ENCODE measurements at regions not wholly inside any gene's neighbourhood (a gene's known extent, or its start where the extent isn't known, plus 50 kb on each side); places are given as distances from the start of the nearest gene placed in this dataset.

DNA sequence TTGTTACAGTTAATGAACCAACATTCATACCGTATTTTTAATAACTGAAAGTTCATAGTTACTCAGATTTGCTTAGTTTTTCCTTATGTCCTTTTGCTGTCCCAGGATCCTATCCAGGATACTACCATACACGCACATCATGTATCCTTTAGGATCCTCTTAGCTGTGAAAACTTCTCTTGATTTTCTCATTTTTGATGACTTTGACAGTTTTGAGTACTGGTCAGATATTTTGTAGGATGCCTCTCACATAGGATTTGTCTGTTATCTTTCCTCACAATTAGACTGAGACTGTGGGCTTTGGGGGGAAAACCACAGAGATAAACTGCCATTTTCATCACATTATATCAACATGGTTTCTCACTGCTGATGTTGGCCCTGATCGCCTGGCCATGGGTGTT lies 491.3 kb upstream of the TRPC7 start:
- no peaks in the 10 kb centered on the region for H3K36me3 ChIP-seq (ENCODE audit: insufficient read depth, low read length)
- no peaks in the 10 kb centered on the region for H3K79me2 ChIP-seq (ENCODE audit: insufficient read depth, low read length)
- no peak overlapping the region for H3K27ac ChIP-seq (ENCODE audit: low read length)
- TF ChIP-seq EZH2 (IDR thresholded peaks at IDR 0.05; ENCODE audit: borderline replicate concordance, low read depth, low read length, severe bottlenecking) = no peak
- no peak for TF ChIP-seq CTCF (IDR thresholded peaks at IDR 0.05; ENCODE audit: borderline replicate concordance, extremely low read depth, low read length, poor library complexity, severe bottlenecking)
- H3K9me3 ChIP-seq (ENCODE audit: insufficient read depth, low read length, severe bottlenecking) = no peaks in the 10 kb centered on the region
- no peak overlapping the region for H2AFZ ChIP-seq (ENCODE audit: low read depth, low read length)
- no peak overlapping the region for H3K9ac ChIP-seq (ENCODE audit: low read depth, low read length)
- H4K20me1 ChIP-seq (ENCODE audit: insufficient read depth, low read length) = no peaks in the 10 kb centered on the region
- DNase-seq = no peak
- no peak overlapping the region for H3K4me3 ChIP-seq (ENCODE audit: low read depth in 1 of 2, low read length in 2 of 2)
- H3K27me3 ChIP-seq (ENCODE audit: insufficient read depth, low read length, poor library complexity) = no peaks in the 10 kb centered on the region
- H3K4me1 ChIP-seq (ENCODE audit: insufficient read depth, low read length) = no peaks in the 10 kb centered on the region
- H3K4me2 ChIP-seq (ENCODE audit: insufficient read depth, low read length) = no peak overlapping the region
- ATAC-seq (ENCODE audit: insufficient read depth, low read depth) = no peak

DNA sequence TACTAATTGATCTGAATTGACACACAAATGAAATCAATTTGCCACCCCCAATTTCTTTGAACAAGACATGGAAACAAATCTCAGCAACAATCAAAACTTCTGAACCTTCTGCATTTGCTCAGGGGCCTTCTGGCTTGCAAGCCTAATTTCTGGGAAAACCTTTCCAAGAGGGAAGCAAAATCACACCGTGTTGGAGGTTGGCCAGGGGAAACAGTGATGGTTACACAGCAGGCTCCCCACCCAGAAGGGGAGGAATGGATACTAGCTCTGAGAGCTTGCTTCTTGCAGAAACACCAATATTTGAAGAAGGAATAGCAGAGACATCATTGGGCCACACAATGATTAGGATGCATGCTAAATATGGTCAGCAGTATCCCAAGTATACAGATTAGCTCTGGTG lies 488.6 kb upstream of the TRPC7 start:
- Histone ChIP-seq H3K27ac (ENCODE audit: low read length) (no peak overlapping the region), H2AFZ (ENCODE audit: low read depth, low read length) (no peak overlapping the region), H3K9me3 (ENCODE audit: insufficient read depth, low read length, severe bottlenecking) (no peaks in the 10 kb centered on the region), H3K9ac (ENCODE audit: low read depth, low read length) (no peak overlapping the region), H4K20me1 (ENCODE audit: insufficient read depth, low read length) (no peaks in the 10 kb centered on the region), H3K79me2 (ENCODE audit: insufficient read depth, low read length) (no peaks in the 10 kb centered on the region), H3K4me3 (ENCODE audit: low read depth in 1 of 2, low read length in 2 of 2) (no peak overlapping the region), H3K4me1 (ENCODE audit: insufficient read depth, low read length) (no peaks in the 10 kb centered on the region), H3K36me3 (ENCODE audit: insufficient read depth, low read length) (no peaks in the 10 kb centered on the region), H3K27me3 (ENCODE audit: insufficient read depth, low read length, poor library complexity) (no peaks in the 10 kb centered on the region), H3K4me2 (ENCODE audit: insufficient read depth, low read length) (no peak overlapping the region)
- no peak for TF ChIP-seq CTCF (IDR thresholded peaks at IDR 0.05; ENCODE audit: borderline replicate concordance, extremely low read depth, low read length, poor library complexity, severe bottlenecking)
- no peak for TF ChIP-seq EZH2 (IDR thresholded peaks at IDR 0.05; ENCODE audit: borderline replicate concordance, low read depth, low read length, severe bottlenecking)
- DNase-seq (no peak), ATAC-seq (ENCODE audit: insufficient read depth, low read depth) (no peak)

GRCh38 chr5:136840601-136841000 lies 475.3 kb upstream of the TRPC7 start:
- no peaks in the 10 kb centered on the region for H3K4me1 ChIP-seq (ENCODE audit: insufficient read depth, low read length)
- H3K9ac ChIP-seq (ENCODE audit: low read depth, low read length) = no peak overlapping the region
- H3K79me2 ChIP-seq (ENCODE audit: insufficient read depth, low read length) = no peaks in the 10 kb centered on the region
- no peak for ATAC-seq (ENCODE audit: insufficient read depth, low read depth)
- H3K9me3 ChIP-seq (ENCODE audit: insufficient read depth, low read length, severe bottlenecking) = no peaks in the 10 kb centered on the region
- H3K36me3 ChIP-seq (ENCODE audit: insufficient read depth, low read length) = no peaks in the 10 kb centered on the region
- no peaks in the 10 kb centered on the region for H4K20me1 ChIP-seq (ENCODE audit: insufficient read depth, low read length)
- DNase-seq = no peak
- TF ChIP-seq EZH2 (IDR thresholded peaks at IDR 0.05; ENCODE audit: borderline replicate concordance, low read depth, low read length, severe bottlenecking) (no peak), CTCF (IDR thresholded peaks at IDR 0.05; ENCODE audit: borderline replicate concordance, extremely low read depth, low read length, poor library complexity, severe bottlenecking) (no peak)
- H3K27me3 ChIP-seq (ENCODE audit: insufficient read depth, low read length, poor library complexity) = no peaks in the 10 kb centered on the region
- no peak overlapping the region for H3K4me3 ChIP-seq (ENCODE audit: low read depth in 1 of 2, low read length in 2 of 2)
- H3K27ac ChIP-seq (ENCODE audit: low read length) = no peak overlapping the region
- no peak overlapping the region for H2AFZ ChIP-seq (ENCODE audit: low read depth, low read length)
- H3K4me2 ChIP-seq (ENCODE audit: insufficient read depth, low read length) = no peak overlapping the region

- ATAC-seq (ENCODE audit: insufficient read depth, low read depth) (no peak), DNase-seq (no peak)
- Histone ChIP-seq H3K36me3 (ENCODE audit: insufficient read depth, low read length) (no peaks in the 10 kb centered on the region), H3K4me1 (ENCODE audit: insufficient read depth, low read length) (no peaks in the 10 kb centered on the region), H3K9me3 (ENCODE audit: insufficient read depth, low read length, severe bottlenecking) (no peaks in the 10 kb centered on the region), H3K27me3 (ENCODE audit: insufficient read depth, low read length, poor library complexity) (no peaks in the 10 kb centered on the region), H3K79me2 (ENCODE audit: insufficient read depth, low read length) (no peaks in the 10 kb centered on the region), H2AFZ (ENCODE audit: low read depth, low read length) (no peak overlapping the region), H3K4me2 (ENCODE audit: insufficient read depth, low read length) (no peak overlapping the region), H3K4me3 (ENCODE audit: low read depth in 1 of 2, low read length in 2 of 2) (no peak overlapping the region), H3K27ac (ENCODE audit: low read length) (no peak overlapping the region), H3K9ac (ENCODE audit: low read depth, low read length) (no peak overlapping the region), H4K20me1 (ENCODE audit: insufficient read depth, low read length) (no peaks in the 10 kb centered on the region)
- TF ChIP-seq EZH2 (IDR thresholded peaks at IDR 0.05; ENCODE audit: borderline replicate concordance, low read depth, low read length, severe bottlenecking) (no peak), CTCF (IDR thresholded peaks at IDR 0.05; ENCODE audit: borderline replicate concordance, extremely low read depth, low read length, poor library complexity, severe bottlenecking) (no peak)
Measured at GRCh38 chr5:136836093-136836492, 470.7 kb upstream of the TRPC7 start.

Measured in DND-41 (cell line).